ENCODE measurements at regions not wholly inside any gene's neighbourhood (a gene's known extent, or its start where the extent isn't known, plus 50 kb on each side); places are given as distances from the start of the nearest gene placed in this dataset.

DNA sequence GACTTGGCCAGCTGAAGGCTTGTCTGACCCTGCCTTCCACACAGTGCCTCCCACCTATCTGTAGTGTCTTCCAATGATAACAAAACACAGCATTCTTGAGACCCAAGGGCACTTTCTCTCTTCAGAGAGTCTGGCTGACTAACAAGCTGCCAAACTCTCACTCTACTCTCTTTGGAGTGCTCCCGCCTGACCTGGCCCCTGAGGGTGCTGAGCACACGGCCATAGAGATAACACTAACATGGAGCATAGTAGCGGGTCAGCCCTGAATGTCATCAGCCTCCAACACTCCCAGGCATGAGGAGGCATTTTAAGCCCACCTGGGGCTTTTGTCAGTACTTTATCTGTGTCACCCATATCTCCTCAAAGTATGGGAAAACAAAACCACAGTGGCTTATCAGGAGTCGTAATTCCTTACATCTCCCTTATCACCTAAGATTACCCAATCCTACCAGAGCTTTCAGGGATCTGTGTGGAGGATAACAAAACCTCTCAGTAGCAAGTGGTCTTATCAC is 160.3 kb upstream of the TCF4 start:
- TF ChIP-seq, protein P1, sequence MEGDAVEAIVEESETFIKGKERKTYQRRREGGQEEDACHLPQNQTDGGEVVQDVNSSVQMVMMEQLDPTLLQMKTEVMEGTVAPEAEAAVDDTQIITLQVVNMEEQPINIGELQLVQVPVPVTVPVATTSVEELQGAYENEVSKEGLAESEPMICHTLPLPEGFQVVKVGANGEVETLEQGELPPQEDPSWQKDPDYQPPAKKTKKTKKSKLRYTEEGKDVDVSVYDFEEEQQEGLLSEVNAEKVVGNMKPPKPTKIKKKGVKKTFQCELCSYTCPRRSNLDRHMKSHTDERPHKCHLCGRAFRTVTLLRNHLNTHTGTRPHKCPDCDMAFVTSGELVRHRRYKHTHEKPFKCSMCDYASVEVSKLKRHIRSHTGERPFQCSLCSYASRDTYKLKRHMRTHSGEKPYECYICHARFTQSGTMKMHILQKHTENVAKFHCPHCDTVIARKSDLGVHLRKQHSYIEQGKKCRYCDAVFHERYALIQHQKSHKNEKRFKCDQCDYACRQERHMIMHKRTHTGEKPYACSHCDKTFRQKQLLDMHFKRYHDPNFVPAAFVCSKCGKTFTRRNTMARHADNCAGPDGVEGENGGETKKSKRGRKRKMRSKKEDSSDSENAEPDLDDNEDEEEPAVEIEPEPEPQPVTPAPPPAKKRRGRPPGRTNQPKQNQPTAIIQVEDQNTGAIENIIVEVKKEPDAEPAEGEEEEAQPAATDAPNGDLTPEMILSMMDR (conservative IDR thresholded peaks at IDR 0.05 in 1 of 2, IDR thresholded peaks at IDR 0.05 in 1 of 2; ENCODE audit: low read depth in 1 of 2, low read length in 2 of 2): no peak
- TF ChIP-seq EZH2 (IDR thresholded peaks at IDR 0.05; ENCODE audit: low read length, missing control alignments): no peak

All from fibroblast of lung (primary cell).